HG03469 (cell line): ENCODE measurements at regions not wholly inside any gene's neighbourhood (a gene's known extent, or its start where the extent isn't known, plus 50 kb on each side); places are given as distances from the start of the nearest gene placed in this dataset.
"Not testable (repeated sequence)": the region's sequence is repeated elsewhere in the genome, so short reads cannot be mapped to it uniquely, and the experiment has no call there.

Experiments
- ATAC-seq: cut with Tn5 transposase; IDR thresholded peaks from one replicate; pipeline ENCODE4 v1.9.1; 2021; ENCODE audit warnings: mild to moderate bottlenecking, moderate library complexity, moderate number of reproducible peaks; ENCODE audit not compliant: unreplicated experiment

DNA sequence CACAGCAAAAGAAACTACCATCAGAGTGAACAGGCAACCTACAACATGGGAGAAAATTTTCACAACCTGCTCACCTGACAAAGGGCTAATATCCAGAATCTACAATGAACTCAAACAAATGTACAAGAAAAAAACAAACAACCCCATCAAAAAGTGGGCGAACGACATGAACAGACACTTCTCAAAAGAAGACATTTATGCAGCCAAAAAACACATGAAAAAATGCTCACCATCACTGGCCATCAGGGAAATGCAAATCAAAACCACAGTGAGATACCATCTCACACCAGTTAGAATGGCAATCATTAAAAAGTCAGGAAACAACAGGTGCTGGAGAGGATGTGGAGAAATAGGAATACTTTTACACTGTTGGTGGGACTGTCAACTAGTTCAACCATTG is 207.8 kb downstream of the USP6NL start:
- not testable (repeated sequence) for ATAC-seq

DNA sequence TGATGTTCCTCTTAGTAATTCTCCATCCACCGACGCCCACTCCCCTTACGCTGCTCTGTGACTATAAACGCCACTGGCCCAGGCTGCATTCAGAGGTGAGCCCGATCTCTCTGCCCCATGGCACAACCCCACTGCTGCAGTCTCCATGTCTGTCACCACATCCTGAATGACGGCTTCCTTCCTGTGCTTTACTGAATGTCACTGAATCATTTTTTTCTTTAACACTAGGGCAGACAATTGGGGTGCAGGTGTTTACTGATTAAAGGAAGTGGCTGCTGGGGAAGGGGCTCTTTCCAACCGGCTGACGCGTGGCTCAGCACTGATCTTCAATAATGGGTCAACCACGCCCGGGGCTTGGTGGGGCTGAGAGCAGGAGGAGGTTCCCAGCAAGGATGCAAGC is 208.3 kb downstream of the USP6NL start:
- peak; percentile 81 for ATAC-seq

DNA sequence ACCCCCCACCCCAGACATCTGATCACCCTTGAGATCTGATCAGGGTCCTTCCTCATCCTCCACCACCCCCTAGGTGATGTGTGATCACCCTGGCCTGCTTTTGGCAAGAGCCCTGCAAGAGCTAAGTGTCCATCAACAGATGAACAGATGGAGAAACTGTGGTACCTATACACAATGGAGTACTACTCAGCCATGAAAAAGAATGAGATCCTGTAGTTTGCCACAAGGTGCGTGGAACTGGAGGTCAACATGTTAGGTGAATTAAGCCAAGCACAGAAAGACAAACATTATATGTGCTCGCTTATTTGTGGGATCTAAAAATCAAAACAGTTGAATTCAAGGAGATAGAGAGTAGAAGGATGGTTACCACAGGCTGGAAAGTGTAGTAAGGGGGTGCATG is 209.1 kb downstream of the USP6NL start:
- no peak for ATAC-seq

DNA sequence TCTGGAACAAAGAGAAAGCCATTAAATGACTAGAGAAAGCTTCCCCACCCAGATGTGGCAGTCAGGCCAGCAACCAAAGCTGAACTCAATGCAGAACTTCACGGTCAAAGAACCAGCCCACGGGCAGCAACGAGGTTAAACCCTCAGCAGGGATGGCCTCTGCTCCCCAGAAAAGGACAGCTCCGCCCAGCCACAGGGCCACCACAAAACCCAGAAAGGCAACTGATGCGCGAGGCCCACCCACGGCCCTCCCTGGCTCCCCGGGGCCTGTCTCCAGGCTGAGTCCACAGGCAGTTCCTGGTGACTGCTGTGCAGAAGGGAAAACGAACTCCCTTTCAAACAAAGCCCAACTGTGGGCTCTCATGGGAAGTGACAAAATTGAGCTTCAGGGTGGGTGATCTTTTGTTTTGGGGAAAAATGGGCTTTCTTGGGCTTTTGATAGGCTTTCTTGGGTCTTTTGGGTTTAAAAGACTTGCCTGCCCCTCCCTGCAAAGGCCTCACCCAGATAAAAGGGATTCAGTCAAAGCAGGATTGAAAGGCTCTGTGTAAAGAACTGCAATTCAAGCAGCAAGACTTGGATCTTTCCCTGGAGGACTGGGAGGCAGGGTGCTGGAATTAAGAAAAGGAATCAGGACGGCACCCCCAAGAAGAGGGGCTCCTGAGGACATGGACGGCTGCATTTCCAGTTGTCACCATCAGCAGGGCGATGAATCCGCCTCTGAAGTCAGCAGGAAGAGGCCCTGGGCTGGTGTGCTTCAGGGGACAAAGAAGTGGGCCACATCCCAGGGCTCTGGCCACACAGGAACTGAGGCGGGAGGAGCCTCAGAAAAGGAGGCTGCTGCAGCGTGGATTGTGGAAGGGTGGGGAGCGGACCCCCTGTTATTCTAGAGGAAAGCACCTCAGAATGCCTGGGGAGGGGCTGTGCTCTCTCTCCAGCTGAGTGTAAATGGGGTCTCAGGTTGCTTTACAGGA is 209.9 kb downstream of the USP6NL start:
- no peak for ATAC-seq

DNA sequence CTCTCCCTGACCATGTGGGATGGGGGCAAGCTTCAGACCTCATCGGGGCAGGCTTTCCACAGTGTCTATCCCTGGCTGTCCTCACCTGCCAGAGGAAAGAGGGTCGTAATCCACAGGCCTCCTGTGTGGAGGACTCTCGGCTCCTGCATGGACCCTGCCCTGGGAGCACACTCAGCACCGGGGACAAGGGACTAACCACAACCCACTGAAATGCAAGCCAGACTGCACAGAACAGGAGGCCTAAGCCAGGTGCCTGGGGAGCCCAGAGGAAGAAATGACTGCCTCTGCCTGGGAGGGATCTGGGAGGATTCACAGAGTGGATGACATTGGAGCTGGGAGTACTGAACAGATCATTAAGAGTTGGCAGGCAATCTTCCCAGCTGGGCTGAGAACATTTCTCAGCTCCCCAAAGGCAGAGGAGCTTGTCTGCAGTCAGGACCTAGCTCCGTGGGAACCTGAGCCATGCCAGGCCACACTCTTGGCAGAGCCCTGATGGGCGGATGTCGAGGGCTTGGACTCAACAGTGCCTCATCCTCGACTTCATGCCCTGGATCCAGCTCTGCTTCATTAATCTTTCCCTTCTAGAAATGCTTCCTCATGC is 213.4 kb downstream of the USP6NL start:
- ATAC-seq, result no peak

DNA sequence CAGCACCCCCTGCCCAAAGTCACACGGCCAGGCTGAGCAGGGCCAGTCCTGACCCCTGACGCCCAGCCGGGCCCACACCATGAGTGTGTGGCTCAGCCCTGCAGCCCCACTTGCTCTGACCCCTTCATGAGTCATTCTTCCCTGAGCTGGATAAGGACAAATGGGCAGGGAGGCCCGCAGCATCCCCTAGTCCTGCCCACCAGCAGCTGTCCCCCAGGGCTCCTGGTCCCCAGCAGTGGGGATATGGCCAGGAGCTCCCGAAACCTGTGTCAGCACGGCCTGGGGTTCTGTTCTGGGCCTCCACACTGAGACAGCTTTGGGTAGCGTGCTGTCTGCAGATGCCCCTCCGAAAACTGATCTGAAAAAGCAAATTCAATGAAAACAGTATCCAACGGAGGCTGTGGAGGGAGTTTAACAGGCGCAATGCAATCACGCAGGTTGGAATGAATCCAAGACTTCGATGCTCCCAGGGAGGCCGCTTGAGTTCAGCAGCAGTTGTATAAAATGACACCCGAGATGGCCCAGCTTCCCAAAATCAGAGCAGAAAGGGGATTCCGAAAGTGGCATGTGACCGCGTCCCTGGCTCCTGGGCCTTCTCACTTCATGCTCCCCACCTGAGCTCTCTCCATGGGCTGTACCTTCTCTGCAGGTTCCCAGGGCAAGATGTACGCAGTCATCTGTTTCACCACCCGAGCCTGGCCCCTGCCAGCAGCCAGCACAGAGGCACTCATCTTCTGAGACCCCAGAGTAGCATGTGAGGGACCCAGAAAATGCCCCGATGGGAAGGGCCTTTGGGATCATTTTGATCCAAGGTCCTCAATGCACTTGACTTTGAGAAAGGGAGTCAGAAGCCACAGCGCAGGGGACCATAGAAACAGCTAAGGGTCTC is 214.1 kb downstream of the USP6NL start:
- ATAC-seq, result no peak

DNA sequence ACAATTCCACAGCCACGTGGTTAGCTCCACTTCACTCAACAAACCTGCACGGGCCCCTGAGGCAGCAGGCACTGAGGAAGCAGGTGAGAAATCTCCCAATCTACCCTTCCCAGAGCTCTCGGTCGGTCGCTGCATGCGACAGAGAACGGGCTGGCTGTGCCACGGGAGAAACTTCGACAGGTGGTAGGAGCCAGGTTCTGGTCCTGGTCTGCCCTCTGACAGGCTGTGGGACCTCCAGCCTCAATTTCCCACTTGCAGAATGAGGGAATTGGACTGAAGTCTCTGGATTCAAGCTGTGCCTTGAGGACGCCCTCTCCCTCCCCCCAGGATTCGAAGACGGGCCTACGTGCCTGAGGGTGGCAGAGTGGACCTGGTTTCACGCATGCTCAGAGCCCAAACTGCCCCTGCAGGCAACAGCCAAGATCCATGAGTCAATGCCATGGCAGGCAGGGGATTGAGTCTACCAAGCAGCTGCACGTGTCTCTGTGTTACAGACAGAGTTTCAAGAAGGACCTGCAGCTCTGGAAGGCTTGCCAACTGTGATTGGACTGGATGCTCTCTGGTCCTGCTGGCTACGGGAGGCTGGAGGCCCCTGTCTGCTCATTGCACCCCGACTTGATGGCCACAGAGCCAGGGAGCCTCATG is 215.0 kb downstream of the USP6NL start:
- no peak for ATAC-seq

DNA sequence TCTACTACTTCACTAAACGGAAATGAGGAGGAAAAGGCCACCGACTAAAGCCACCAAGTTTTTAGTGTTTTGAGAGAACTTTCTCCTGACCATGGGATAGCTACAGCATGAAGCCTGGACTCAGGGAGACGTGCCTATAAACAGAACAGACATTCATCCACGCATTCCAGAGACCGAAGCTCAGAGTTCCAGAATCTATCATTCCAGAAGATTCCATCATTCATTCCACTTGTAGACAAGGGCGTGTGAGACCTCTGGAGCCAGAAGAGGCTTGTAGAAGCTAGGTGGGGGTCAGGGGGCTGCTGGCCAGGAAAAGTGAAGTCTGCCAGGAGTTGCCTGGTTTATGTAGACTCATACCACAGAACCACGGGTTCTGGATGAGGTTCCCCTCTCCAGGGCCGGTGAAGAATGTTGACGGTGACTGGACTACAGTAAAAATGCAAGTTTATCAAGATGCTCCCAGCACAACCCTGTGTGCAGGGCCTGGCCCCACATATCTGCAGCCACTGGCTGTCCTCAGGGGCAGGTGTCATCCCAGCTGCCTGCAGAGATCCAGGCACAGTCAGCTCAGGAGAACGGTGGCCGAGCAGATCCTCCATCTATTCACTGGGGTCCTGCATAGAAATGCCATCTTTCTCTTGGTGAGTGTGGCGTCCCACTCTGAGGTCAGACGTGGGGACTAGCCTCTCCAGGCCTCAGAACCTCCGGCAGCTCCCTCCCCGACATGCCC is 215.7 kb downstream of the USP6NL start:
- no peak for ATAC-seq

DNA sequence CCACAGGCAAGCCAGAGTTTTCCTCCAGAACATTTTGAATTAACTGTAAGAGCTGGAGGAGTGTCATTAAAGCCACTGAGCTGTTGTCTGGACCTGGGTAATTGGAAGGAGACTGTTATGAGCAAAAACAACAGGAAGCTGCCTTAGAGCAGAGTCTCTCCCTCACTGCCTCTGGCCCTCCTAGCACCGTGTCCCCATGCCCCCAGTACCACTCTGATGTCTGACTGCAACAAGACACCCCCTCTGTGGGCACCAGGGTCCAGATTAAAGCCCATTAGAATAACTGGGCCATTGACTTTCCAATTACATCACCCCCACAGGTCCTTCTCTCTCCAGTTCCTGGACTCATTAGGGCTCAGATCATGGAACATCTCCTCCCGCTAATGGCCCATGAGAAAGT is 216.3 kb downstream of the USP6NL start:
- no peak for ATAC-seq

DNA sequence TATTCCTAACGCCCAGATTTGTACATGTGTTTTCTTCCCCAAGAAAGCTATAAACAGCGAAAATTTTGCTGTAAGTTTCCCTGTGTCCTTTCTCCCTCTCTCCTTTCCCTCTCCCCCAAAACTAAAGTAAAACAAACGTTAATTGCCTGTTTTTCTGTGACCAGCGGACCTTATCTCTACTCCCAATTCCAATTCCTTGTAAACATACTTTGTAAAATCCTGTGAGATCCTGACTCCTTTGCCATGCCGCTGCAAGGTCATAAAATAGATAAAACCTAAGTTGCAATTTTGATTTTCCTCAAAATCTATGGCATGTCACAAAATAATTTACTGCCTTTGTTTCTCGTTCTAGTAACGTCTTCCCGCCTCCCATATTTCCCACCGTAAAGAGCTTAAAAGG is 217.6 kb downstream of the USP6NL start:
- ATAC-seq, result no peak

DNA sequence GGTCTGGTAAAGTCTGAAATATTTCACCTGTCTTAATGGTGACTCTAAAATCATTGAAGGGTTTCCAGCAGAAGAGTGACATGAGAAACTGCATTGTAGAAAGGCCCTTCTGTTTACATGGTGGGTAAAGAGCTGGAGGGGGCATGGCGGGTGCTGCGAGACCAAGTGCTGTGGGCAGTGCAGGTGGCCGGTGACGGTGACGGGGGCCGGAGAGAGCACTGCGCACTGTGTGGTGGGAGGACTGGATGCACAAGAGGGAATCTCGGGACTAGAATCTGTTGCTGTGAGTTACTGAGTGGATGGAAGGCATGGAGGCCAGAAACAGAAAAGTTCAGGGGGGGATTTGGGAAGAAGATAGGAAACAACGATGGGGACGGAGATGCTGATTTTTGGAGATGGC is 218.7 kb downstream of the USP6NL start:
- ATAC-seq, result no peak

DNA sequence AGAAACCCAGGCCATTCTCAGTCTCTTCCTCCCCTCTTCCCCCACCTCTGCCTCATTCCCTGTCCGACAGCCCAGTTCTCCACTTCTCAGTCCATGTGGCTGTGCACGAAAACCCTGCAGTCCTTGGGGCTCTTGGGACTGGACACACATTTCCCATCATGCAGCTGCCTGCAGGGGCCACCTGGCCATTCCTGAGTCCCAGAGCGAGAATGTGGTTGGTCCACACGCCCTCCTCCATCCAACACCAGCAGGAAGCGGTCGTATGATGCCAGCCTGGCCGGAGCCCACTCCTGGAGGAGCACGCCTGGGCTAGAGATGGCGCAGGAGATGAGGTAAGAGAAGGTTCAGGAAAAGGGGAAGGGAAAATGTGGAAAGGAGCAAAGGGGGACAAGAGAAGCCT is 222.5 kb downstream of the USP6NL start:
- ATAC-seq, result no peak

DNA sequence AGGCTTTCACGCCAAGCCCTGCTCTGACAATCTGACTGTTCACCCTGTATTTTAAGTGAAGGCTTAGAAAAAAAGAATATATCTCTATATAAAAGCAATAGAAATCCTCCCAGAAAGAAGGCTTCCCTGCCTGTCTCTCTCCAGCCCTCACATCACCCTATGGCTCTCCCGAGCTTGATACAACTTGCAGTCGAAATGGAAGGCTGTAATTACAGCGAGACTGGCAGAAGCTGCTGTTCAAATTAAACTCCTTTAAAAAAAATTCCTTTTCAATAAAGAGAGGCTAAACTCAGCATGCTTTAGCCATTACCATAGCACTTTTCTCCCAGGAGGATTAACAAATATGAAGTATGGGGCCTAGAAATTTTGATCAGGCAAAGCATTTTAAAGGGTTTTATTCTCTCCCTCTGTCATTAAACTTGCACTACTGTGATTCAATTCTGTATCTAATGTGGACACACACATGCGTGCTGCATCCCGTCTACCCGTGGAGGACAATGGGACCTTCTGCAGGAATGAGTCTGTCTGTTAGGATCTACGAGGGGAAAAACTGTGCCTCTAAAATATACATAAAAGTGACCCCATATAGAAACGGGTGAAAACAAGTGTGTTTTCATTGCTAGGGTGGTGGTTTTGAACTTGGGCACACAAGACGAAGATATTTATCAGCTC is 223.8 kb downstream of the USP6NL start:
- no peak for ATAC-seq

DNA sequence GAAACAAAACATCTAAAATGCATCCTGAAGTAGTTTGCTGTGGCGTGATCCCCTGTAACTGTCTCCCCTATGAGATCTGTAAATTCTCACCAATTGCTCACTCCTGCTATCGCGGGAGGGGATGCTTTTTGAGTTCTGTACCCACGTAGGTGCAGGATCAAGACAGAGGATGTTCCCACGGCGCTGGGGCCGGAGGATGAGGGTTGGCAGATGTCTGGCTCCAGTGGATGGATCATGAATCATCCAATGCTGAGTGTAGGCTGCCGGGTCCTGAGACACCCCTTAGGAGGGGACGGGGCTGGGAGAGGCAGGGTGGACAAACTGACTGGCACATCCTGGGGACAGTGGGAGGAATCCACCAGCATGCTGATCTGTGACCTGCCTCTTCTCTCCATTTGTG is 224.4 kb downstream of the USP6NL start:
- ATAC-seq, result no peak
